ENCODE measurements at regions not wholly inside any gene's neighbourhood (a gene's known extent, or its start where the extent isn't known, plus 50 kb on each side); places are given as distances from the start of the nearest gene placed in this dataset.
A peak's percentile ranks its signal among the peaks of the same experiment; 100 is the strongest.

- intact Hi-C loops (cut with DNase I): no loop called here
Observed at GRCh38 chr3:68009900-68010299, 355.5 kb upstream of the SUCLG2 start.

GRCh38 chr3:68007621-68008226 lies 353.3 kb upstream of the SUCLG2 start:
- intact Hi-C loops (cut with DNase I): no loop called here
- peak; percentile 41 for ATAC-seq

More at GRCh38 chr3:68009900-68010299, 355.5 kb upstream of the SUCLG2 start:
- DNase-seq (ENCODE audit: low spot score): no peak
- ATAC-seq: no peak

GRCh38 chr3:68006646-68007045 lies 352.2 kb upstream of the SUCLG2 start:
- ATAC-seq: no peak
- intact Hi-C loops (cut with DNase I): no loop called here
- no peak for DNase-seq (ENCODE audit: low spot score)

More at GRCh38 chr3:68007621-68008226, 353.3 kb upstream of the SUCLG2 start:
- no peak for DNase-seq (ENCODE audit: low spot score)

GRCh38 chr3:68004091-68004490 lies 349.7 kb upstream of the SUCLG2 start:
- DNase-seq (ENCODE audit: low spot score) (no peak), ATAC-seq (no peak)
- intact Hi-C loops (cut with DNase I): no loop called here

- intact Hi-C loops (cut with DNase I): no loop called here
- no peak for ATAC-seq
- DNase-seq (ENCODE audit: low spot score): no peak
Observed at GRCh38 chr3:67998281-67998680, 343.9 kb upstream of the SUCLG2 start.

- ATAC-seq (no peak), DNase-seq (ENCODE audit: low spot score) (no peak)
- intact Hi-C loops (cut with DNase I): no loop called here
Observed at GRCh38 chr3:67995206-67995605, 340.8 kb upstream of the SUCLG2 start.

- intact Hi-C loops (cut with DNase I): no loop called here
- DNase-seq (ENCODE audit: low spot score): no peak
- no peak for ATAC-seq
Observed at GRCh38 chr3:67986706-67987105, 332.3 kb upstream of the SUCLG2 start.

GRCh38 chr3:67983166-67983565 lies 328.8 kb upstream of the SUCLG2 start:
- DNase-seq (ENCODE audit: low spot score): no peak
- ATAC-seq: no peak
- intact Hi-C loops (cut with DNase I): no loop called here

GRCh38 chr3:67981077-67981476 lies 326.7 kb upstream of the SUCLG2 start:
- DNase-seq (ENCODE audit: low spot score) (no peak), ATAC-seq (no peak)
- intact Hi-C loops (cut with DNase I): no loop called here

GRCh38 chr3:67979342-67979741 lies 324.9 kb upstream of the SUCLG2 start:
- ATAC-seq (no peak), DNase-seq (ENCODE audit: low spot score) (no peak)
- intact Hi-C loops (cut with DNase I): no loop called here

- intact Hi-C loops (cut with DNase I): no loop called here
- no peak for DNase-seq (ENCODE audit: low spot score)
- no peak for ATAC-seq
Observed at GRCh38 chr3:67977762-67978161, 323.4 kb upstream of the SUCLG2 start.

- DNase-seq (ENCODE audit: low spot score) (no peak), ATAC-seq (no peak)
- intact Hi-C loops (cut with DNase I): no loop called here
Observed at GRCh38 chr3:67976663-67977062, 322.3 kb upstream of the SUCLG2 start.

- DNase-seq (ENCODE audit: low spot score) (no peak), ATAC-seq (no peak)
- intact Hi-C loops (cut with DNase I): no loop called here
Observed at GRCh38 chr3:67964596-67964995, 310.2 kb upstream of the SUCLG2 start.

- intact Hi-C loops (cut with DNase I): no loop called here
- DNase-seq (ENCODE audit: low spot score) (no peak), ATAC-seq (no peak)
Observed at GRCh38 chr3:67957268-67957667, 302.9 kb upstream of the SUCLG2 start.

- intact Hi-C loops (cut with DNase I): no loop called here
- DNase-seq (ENCODE audit: low spot score): no peak
- ATAC-seq: no peak
Observed at GRCh38 chr3:67947808-67948508, 293.5 kb upstream of the SUCLG2 start.

- ATAC-seq (no peak), DNase-seq (ENCODE audit: low spot score) (no peak)
- intact Hi-C loops (cut with DNase I): no loop called here
Observed at GRCh38 chr3:67946436-67946835, 292.0 kb upstream of the SUCLG2 start.

- intact Hi-C loops (cut with DNase I): no loop called here
- no peak for DNase-seq (ENCODE audit: low spot score)
- ATAC-seq: no peak
Observed at GRCh38 chr3:67943546-67943945, 289.1 kb upstream of the SUCLG2 start.

GRCh38 chr3:67941433-67942030 lies 287.1 kb upstream of the SUCLG2 start:
- DNase-seq (ENCODE audit: low spot score) (no peak), ATAC-seq (no peak)
- intact Hi-C loops (cut with DNase I): no loop called here

- peak; percentile 60 for ATAC-seq
- no peak for DNase-seq (ENCODE audit: low spot score)
- intact Hi-C loops (cut with DNase I): no loop called here
Observed at GRCh38 chr3:67940210-67940952, 286.0 kb upstream of the SUCLG2 start.

All from sciatic nerve (tissue), 2 donors.